Colonic mucosa (tissue), 4 donors: ENCODE measurements at regions not wholly inside any gene's neighbourhood (a gene's known extent, or its start where the extent isn't known, plus 50 kb on each side); places are given as distances from the start of the nearest gene placed in this dataset.

Source experiments
- DNase-seq: peaks from one replicate; pipeline ENCODE4 v3.0.0-alpha.2; 2020
- H3K27ac ChIP-seq: fragments of 200-600 bp; one replicate; pipeline ENCODE4 v1.8.0; 2021
- H3K27me3 ChIP-seq: fragments of 200-600 bp; one replicate; pipeline ENCODE4 v1.8.0; 2021
- H3K36me3 ChIP-seq: fragments of 200-600 bp; one replicate; pipeline ENCODE4 v1.8.0; 2021
- H3K4me1 ChIP-seq: fragments of 200-600 bp; one replicate; pipeline ENCODE4 v1.8.0; 2021; ENCODE audit warnings: mild to moderate bottlenecking
- H3K4me3 ChIP-seq: fragments of 200-600 bp; one replicate; pipeline ENCODE4 v1.8.0; 2021
- H3K9ac ChIP-seq, 2 donors: one replicate each; pipeline ENCODE4 v1.7.0; 2013; ENCODE audit warnings: control low read depth in 2 of 2, low read depth in 2 of 2, low read length in 2 of 2
- H3K9me3 ChIP-seq: fragments of 200-600 bp; one replicate; pipeline ENCODE4 v1.8.0; 2021
- intact Hi-C: fragments of 100-400 bp; cut with DNase I; formaldehyde crosslinking; loops from one replicate; pipeline ENCODE4 v1.14.1; 2022
- TF ChIP-seq, protein P1 (sequence below): fragments of 200-600 bp; IDR thresholded peaks from one replicate; pipeline ENCODE4 v1.8.0; 2022; ENCODE audit warnings: antibody characterized with exemption, mild to moderate bottlenecking
- donor health status: healthy.
- donor health status: DM: no; HTN: no; CAD: no.
- donor health status: DM: no; HTN: no; CAD: no.

DNA sequence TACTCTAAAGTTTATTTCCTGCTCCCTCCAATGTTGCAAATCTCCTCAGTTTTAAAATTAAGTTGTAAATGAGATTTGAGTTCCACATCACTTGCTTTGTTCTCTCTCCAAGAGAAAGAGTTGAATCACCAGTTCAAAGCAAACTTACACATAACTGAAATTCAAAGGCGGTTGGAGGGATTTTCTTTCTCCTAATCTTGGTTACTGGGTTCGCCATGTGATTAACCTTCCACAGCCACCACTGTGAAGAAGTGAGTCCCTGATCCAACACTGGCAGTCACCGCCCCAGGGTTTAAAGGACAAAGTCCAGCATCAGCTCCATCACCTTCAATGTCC lies 247.1 kb downstream of the MYCN start:
- no peaks in the 10 kb centered on the region for H3K27me3 ChIP-seq
- H3K9me3 ChIP-seq: no peaks in the 10 kb centered on the region
- H3K4me1 ChIP-seq: no peaks in the 10 kb centered on the region
- no peak overlapping the region for H3K27ac ChIP-seq
- intact Hi-C loops: no loop called here
- no peak overlapping the region for H3K9ac ChIP-seq
- no peaks in the 10 kb centered on the region for H3K36me3 ChIP-seq
- no peak for DNase-seq
- TF ChIP-seq, protein P1, sequence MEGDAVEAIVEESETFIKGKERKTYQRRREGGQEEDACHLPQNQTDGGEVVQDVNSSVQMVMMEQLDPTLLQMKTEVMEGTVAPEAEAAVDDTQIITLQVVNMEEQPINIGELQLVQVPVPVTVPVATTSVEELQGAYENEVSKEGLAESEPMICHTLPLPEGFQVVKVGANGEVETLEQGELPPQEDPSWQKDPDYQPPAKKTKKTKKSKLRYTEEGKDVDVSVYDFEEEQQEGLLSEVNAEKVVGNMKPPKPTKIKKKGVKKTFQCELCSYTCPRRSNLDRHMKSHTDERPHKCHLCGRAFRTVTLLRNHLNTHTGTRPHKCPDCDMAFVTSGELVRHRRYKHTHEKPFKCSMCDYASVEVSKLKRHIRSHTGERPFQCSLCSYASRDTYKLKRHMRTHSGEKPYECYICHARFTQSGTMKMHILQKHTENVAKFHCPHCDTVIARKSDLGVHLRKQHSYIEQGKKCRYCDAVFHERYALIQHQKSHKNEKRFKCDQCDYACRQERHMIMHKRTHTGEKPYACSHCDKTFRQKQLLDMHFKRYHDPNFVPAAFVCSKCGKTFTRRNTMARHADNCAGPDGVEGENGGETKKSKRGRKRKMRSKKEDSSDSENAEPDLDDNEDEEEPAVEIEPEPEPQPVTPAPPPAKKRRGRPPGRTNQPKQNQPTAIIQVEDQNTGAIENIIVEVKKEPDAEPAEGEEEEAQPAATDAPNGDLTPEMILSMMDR: no peak
- H3K4me3 ChIP-seq: no peak overlapping the region

DNA sequence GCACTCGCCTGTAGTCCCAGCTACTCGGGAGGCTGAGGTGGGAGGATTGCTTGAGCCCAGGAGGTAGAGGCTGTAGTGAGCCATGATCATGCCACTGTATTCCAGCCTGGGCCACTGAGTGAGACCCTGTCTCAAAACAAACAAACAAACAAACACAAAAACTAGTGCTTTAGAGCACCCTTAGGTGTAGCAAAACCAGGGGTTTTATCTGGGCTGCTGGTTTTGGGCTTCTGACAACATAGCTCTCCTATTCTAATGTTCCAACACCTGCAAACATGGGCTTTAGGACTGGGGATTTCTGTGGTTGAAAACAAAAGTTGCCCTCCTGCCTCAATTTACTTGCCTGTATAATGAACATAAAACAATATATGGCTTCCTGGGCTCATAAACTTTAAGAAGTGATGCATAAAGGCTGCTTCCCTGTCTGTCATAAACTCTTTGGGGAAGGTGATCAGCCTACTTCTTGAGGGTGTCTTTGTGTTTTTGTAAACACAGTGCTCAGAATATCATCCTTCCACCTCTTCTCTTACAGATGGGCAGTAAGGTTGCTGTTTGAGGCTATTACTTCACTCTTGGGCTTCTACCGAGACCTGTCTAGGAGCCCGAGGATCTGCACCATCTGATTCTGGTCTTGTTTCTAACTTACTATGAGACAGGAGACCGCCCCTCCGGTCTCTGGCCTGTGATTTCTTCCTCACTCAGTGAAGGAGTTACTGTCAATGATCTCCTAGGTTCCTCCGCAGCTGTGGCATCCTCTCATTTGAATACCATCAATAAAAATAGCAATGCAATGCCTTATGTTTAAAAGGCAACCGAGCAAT lies 246.5 kb downstream of the MYCN start:
- TF ChIP-seq, protein P1: no peak
- H3K4me1 ChIP-seq: no peaks in the 10 kb centered on the region
- H3K9ac ChIP-seq: no peak overlapping the region
- H3K27me3 ChIP-seq: no peaks in the 10 kb centered on the region
- intact Hi-C loops: no loop called here
- H3K4me3 ChIP-seq: no peak overlapping the region
- no peaks in the 10 kb centered on the region for H3K36me3 ChIP-seq
- no peak overlapping the region for H3K27ac ChIP-seq
- DNase-seq: no peak
- no peaks in the 10 kb centered on the region for H3K9me3 ChIP-seq

DNA sequence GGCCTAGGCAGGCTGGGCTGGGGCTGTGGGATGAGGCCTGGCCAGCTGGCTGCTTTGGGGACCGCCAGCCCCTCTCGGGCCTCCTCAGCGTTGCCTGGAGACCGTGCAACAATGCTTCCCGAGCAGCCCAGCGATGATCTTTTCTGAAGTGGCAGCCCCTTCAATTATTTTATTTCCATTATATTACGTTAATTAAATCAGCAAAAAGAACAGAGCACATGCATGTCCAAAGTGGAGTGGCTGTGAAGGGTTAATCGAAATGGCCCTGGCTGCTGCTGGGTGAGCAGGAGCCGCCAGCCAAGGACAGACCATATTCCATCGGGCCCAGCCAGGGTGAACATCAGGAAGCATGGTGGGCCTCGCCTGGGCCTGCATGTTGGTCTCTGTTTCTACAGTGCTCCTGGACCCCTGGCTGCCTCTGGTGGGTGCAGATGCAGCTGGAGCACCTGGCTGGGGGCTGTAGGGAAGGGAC lies 245.5 kb downstream of the MYCN start:
- H3K9me3 ChIP-seq: no peaks in the 10 kb centered on the region
- intact Hi-C loops: no loop called here
- no peaks in the 10 kb centered on the region for H3K27me3 ChIP-seq
- no peak overlapping the region for H3K4me3 ChIP-seq
- DNase-seq: no peak
- H3K36me3 ChIP-seq: no peaks in the 10 kb centered on the region
- H3K4me1 ChIP-seq: no peaks in the 10 kb centered on the region
- H3K9ac ChIP-seq: no peak overlapping the region
- TF ChIP-seq, protein P1: no peak
- H3K27ac ChIP-seq: no peak overlapping the region

DNA sequence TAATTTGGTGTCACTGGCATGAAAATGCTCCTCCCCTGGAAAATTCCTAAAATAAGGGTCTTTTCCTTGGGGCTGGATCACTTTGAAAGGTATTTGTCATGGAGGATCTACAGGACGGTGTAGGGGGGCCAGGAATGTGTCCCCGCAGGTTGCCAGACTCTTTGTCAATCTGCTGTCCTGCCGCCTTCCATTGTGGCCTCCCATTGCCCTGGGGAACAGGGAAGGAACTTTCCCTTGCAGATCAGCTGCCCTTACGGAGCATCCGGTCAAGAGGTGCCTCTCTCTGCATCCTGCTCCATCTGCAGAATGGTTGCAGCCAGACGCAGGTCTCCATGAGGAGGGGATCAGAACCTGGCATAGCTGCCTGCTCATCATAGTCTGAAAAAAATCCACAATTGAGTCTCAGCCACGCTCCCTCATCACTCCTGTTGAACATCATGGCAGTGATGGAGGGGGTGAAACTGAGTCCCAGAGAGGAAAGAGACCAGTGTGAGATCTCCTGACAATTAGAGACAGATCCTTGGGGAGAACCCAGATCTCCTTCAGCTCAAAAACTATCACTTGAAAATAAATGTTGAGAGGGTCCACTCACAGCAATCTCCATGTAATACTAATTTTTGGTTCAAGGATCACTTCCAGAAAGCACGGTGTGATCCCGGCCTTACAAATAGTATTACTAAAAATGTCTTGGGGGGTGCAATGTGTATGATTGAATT lies 244.8 kb downstream of the MYCN start:
- Histone ChIP-seq H3K36me3 (no peaks in the 10 kb centered on the region), H3K4me3 (no peak overlapping the region), H3K9ac (no peak overlapping the region), H3K9me3 (no peaks in the 10 kb centered on the region), H3K4me1 (no peaks in the 10 kb centered on the region), H3K27ac (no peak overlapping the region), H3K27me3 (no peaks in the 10 kb centered on the region)
- no peak for DNase-seq
- intact Hi-C loops: no loop called here
- TF ChIP-seq, protein P1: no peak

DNA sequence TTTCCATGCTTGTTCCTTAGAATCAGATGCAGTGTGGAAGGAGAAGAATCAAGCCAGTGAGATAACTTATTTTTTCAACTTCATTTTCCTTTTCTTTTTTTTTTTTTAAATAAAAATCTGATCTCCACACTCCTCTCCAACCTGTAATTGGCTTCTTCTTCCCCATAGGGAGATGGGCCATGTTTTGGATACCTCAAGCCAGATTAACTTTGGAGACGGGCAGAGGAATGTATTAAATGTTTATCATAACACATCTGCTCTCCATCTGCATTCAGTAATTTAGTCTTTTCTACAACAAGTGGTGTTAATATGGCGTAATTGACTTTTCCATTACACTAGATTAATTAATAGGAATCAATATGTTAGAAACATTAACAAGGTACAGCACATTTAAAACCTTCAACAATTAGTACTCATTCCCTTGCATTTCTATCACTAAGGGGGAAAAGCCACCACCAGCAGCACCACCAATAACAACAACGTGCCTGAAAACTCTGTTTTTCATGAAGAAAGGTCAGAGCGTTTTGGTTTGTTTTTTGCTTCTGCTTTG lies 244.1 kb downstream of the MYCN start:
- DNase-seq: no peak
- TF ChIP-seq, protein P1: no peak
- H3K9ac ChIP-seq: no peak overlapping the region
- intact Hi-C loops: no loop called here
- H3K27me3 ChIP-seq: no peaks in the 10 kb centered on the region
- H3K4me3 ChIP-seq: no peak overlapping the region
- H3K36me3 ChIP-seq: no peaks in the 10 kb centered on the region
- no peak overlapping the region for H3K27ac ChIP-seq
- H3K4me1 ChIP-seq: no peaks in the 10 kb centered on the region
- no peaks in the 10 kb centered on the region for H3K9me3 ChIP-seq
